G401.6 (cell line): ENCODE measurements at regions not wholly inside any gene's neighbourhood (a gene's known extent, or its start where the extent isn't known, plus 50 kb on each side); places are given as distances from the start of the nearest gene placed in this dataset.

Experiments
- FAIRE-seq: peaks from 2 replicates; lab custom pipeline; 2012; peaks lifted over from hg19 to GRCh38; lab: Jason Lieb, UNC

DNA sequence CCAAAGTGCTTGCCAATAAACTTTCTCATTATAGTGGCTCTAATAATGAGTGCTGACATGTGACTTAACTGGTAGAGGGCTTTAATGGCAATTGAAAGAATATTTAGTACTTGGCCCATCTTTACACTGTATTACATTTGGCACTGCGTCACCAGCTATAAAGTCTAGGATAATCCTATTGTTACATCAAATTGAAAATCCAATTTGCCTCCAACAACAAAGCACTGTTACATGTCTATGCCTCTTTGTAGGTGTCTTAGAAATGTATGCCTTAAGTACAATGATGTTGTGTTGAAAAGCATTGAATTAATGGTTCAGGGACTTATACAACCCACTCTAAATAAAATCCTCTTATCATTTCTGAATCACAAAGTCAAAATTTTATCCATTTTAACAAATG, 420.4 kb upstream of the JAG1 start:
- no peak for FAIRE-seq

DNA sequence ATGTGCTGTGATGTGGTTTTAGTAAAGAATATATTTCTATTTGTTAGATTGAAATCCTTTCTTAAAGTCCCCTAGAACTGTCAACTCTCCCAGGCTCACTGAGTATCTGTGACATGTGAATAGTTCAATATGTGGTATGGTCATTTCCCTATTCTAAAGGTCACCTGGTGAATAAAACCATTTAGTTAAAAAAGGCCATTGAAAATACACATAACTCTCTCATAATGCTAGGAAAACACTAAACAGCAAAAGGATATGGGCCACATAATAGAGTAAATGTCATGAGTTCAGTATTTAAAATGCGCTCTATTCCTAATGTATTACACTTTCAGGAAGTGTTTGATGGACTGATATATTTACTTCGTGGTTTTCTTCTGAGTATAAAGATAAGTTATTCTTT, 420.9 kb upstream of the JAG1 start:
- no peak for FAIRE-seq

DNA sequence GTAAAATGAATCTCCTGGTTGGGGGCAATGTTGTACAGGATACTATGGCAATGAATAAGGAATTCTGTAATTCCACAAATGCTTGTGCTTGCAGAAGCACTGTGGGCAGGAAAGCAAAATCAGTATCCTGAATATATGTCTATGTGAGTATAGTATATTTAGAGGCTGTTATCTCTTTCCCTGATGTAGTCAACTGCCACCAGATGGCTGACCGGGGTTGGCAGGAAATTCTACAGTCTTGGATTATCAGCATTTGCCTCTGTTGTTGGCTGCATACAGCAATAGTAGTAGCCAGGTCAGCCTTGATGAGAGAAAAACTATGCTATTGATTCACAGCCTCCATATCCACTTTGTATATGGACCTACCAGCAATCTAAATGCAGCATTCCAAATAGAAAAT, 425.1 kb upstream of the JAG1 start:
- no peak for FAIRE-seq

- FAIRE-seq = no peak
Measured at GRCh38 chr20:11101243-11101642, 427.4 kb upstream of the JAG1 start.

DNA sequence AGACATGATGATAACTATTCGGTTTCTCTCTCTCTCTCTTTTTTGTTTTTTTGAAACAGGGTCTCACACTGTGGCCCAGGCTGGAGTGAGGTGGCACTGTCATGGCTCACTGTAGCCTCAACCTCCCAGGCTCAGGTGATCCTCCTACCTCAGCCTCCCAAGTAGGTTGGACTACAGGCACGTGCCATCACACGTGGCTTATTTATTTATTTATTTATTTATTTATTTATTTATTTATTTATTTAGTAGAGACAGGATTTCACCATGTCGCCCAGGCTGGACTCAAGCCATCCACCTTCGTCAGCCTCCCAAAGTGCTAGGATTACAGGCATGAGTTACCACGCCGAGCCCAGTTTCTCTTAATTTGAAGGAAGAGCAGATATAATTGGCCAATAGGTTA, 427.9 kb upstream of the JAG1 start:
- no peak for FAIRE-seq

GRCh38 chr20:11103866-11104265, 430.1 kb upstream of the JAG1 start:
- FAIRE-seq = no peak

DNA sequence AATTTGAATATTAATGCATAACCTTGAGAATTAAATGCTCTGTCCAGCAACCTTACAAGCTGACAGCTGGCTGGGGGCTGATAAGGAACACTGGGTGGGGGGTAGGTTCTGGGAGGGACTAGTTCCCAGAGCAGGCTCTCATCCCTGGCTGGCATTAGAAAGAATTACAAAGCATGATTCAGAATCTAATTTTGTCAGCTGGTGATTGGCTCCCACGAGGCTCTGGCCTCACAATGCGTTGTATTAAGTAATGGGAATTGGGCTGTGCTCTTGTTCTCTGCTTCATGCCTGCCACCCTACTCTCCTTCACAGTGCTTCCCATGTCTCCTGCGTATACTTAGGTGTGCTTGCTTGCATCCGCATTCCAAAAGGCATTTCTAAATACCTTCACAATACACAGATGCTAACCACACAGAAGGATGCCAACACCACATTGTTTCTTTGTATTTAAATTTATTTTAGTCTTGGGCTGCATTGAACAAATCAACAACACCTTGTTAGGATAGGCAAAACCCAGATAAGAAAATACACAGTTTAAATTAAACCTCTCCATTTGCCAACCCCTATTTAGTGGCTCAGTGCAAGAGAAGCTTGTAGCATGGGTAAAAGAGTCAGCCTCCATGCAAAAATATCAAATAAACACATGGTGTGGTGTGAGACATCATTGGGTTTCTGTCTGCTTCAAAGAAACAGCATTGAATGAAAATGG, 434.5 kb upstream of the JAG1 start:
- no peak for FAIRE-seq

GRCh38 chr20:11110535-11110934, 436.7 kb upstream of the JAG1 start:
- FAIRE-seq = no peak

DNA sequence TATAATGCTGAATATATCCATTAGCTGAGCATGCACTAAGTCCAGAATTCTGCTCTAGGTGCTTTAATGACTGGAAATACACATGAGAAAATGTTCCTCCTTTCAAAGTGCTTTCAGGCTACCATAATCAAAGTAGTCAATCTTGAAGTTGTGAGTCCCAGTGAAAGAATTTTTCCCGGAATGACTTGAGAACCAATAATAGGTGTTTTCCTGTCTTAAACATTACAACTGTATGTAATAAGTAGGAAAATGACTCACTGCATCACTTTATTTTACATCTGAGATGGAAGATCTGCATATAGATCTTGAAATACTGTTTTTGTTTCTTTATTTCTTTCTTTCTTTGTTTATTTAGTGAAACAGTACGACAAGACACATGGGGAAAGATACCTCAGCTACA, 437.4 kb upstream of the JAG1 start:
- no peak for FAIRE-seq

DNA sequence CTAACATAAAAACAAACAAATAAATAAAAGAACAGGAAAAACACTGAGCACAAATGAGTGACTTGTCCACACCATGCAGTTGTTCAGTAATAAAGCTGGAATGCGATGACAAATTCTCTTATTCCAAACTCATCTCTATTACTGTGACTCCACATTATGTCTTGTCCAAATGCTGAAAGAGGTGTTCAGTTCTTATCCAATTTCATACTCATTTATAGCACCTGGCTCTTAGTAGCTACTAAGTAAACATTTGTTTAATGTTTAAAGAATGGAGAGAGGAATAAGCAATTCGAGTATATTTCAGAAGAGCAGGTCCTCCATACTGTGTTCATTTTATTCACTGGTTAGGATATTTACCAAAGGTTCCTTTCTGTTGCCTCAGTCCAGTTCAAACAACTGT, 439.0 kb upstream of the JAG1 start:
- FAIRE-seq = no peak

DNA sequence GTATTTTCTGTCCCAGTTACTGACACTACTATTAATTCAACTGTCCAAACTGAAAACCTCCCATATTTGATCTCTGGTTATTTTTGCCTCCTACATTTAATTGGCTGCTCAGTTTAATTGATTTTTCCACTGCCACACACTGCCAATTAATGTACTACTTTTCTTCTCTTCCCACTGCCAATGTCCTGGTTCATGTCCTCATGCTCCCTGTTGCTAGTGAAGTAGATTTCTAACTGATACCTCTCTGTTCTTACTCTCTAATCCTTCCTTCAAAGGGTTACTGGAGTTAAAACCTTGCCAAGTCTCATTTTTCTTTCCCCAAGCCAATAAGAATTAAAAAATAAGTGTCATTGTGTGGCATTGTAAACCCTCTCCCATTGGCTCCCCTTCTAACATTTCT, 440.6 kb upstream of the JAG1 start:
- FAIRE-seq = no peak

- FAIRE-seq = no peak
Measured at GRCh38 chr20:11117808-11118528, 444.2 kb upstream of the JAG1 start.

- no peak for FAIRE-seq
Measured at GRCh38 chr20:11118802-11119380, 445.1 kb upstream of the JAG1 start.

- no peak for FAIRE-seq
Measured at GRCh38 chr20:11119573-11119972, 445.8 kb upstream of the JAG1 start.

- no peak for FAIRE-seq
Measured at GRCh38 chr20:11120431-11120830, 446.6 kb upstream of the JAG1 start.

GRCh38 chr20:11124849-11125505, 451.2 kb upstream of the JAG1 start:
- no peak for FAIRE-seq

DNA sequence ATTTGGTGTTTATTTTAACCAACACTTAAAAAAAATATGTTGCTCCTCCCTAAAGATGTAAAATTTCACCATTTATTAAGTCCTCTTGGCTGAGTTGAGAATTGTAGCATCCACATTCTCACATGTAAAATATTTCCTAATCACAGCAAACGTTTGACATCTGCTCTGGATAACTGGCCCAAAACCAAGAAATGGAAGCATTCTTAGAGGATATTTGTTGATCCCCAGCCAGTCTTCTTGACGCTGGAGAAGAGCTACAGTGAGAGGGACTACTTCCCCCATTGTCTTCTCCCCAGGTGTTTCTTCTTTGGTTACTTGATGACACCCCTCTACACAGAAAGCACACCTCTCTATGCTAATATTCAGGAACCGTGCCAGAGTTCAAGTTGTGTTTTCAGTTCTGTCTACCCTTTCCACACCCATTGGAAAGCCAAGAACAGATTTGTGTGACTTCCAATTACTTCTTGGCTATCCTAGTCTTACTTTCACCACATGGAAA, 454.5 kb upstream of the JAG1 start:
- FAIRE-seq = no peak

DNA sequence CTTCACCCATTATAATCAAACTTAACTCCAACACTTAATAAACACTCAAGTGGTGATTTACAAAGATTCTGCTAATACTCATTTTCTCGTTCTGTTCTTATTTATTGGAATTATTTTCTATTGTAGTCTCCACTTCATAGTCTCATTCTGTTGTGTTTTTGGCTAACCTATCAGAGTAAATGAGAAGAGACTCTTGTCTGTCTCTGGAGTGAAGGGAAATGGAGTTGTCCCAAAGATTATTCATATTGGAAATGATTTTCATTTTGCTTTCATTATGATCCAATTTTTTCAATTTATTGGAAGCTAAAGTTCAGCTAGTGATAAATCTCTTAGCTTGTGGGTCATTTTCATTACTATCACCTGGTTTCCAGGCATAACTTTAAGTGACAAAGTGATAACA, 454.9 kb upstream of the JAG1 start:
- no peak for FAIRE-seq

DNA sequence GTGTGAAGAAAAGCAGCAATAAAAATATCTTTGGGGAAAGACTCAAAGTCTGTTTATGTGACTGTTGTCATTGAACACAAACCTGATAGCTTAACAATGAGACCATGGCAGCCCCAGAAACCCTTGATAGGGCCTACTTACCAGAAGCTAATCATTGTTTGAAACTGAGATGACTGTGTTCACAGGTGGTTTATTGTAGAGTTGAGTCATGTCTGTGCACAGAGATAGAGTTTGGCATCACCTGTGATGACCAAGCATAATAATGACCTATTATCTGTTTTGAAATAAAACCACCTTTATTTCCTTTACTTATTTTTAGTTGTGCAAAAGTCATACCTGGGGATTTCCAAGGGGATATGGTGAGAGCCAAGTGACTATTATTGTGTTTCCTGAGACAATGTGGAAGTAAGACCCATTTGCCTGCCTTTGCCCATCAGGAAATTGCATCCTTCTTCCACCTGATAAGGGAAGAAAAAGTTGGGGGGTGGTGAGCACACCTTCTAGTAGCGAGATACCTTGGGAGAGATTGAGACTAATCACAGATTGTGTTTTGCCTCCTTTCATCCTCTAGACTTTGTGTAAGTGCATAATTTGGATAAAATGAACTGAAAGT, 456.9 kb upstream of the JAG1 start:
- no peak for FAIRE-seq

GRCh38 chr20:11132819-11133415, 459.1 kb upstream of the JAG1 start:
- FAIRE-seq = no peak

DNA sequence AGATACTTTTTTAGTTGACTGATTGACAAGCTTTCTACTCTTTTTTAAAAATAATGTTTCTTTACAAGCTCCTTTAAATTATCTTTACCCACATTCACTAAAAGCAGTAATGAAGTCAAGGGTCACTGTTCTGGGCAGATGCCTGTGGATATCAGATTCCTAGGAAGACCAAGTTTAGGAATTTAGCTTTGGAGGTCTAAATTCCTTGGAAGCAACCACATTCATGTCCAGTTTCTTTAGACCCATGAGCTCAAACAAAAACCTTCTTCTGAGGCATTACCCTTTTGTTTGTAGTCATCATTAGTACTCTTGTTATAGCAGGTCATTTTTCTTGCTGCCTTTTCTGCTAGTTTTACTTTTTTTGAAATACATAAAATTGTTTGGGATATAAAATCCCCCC, 462.9 kb upstream of the JAG1 start:
- FAIRE-seq = no peak

GRCh38 chr20:11137688-11138087, 463.9 kb upstream of the JAG1 start:
- FAIRE-seq = no peak
